AG09319 (cell line): ENCODE measurements at regions not wholly inside any gene's neighbourhood (a gene's known extent, or its start where the extent isn't known, plus 50 kb on each side); places are given as distances from the start of the nearest gene placed in this dataset.

Experiments used
- DNase-seq: peaks from one replicate; pipeline ENCODE4 v3.0.0-alpha.2; 2010; ENCODE audit warnings: low read depth; ENCODE audit errors: extremely low read depth
- CTCF ChIP-seq: IDR thresholded peaks from 2 replicates; pipeline ENCODE4 v1.5.1; 2011; ENCODE audit warnings: low read depth, mild to moderate bottlenecking, inconsistent platforms, low read length, moderate library complexity

GRCh38 chr5:29833394-29833793 lies 1360.1 kb upstream of the CDH6 start:
- no peak for TF ChIP-seq CTCF
- no peak for DNase-seq

GRCh38 chr5:29822521-29822920 lies 1371.0 kb upstream of the CDH6 start:
- no peak for TF ChIP-seq CTCF
- no peak for DNase-seq

GRCh38 chr5:29811914-29812679 lies 1381.4 kb upstream of the CDH6 start:
- no peak for TF ChIP-seq CTCF
- no peak for DNase-seq

- TF ChIP-seq CTCF = no peak
- no peak for DNase-seq
Observed at GRCh38 chr5:29805804-29806203, 1387.7 kb upstream of the CDH6 start.

GRCh38 chr5:29800752-29801151 lies 1392.7 kb upstream of the CDH6 start:
- DNase-seq = no peak
- TF ChIP-seq CTCF = no peak

GRCh38 chr5:29796013-29796412 lies 1397.5 kb upstream of the CDH6 start:
- no peak for TF ChIP-seq CTCF
- no peak for DNase-seq

GRCh38 chr5:29795096-29795652 lies 1398.3 kb upstream of the CDH6 start:
- TF ChIP-seq CTCF = no peak
- no peak for DNase-seq
